Limb (tissue), 2 donors: ENCODE measurements at regions not wholly inside any gene's neighbourhood (a gene's known extent, or its start where the extent isn't known, plus 50 kb on each side); places are given as distances from the start of the nearest gene placed in this dataset.

Source experiments
- DNase-seq, 2 donors: peaks; one replicate each; pipeline ENCODE4 v3.0.0-alpha.2; 2016; ENCODE audit errors: extremely low spot score in 2 of 2

GRCh38 chr15:99440551-99441443, 125.0 kb upstream of the MEF2A start:
- DNase-seq = no peak

- DNase-seq = no peak
These were observed 124.4 kb upstream of the MEF2A start for GRCh38 chr15:99441444-99441800.

- no peak for DNase-seq
These were observed 123.9 kb upstream of the MEF2A start for GRCh38 chr15:99441871-99442251.

GRCh38 chr15:99442252-99442897, 123.4 kb upstream of the MEF2A start:
- peak in 1 of 2 donors; percentile 80 for DNase-seq

- DNase-seq = no peak
These were observed 122.6 kb upstream of the MEF2A start for GRCh38 chr15:99443056-99443756.

- no peak for DNase-seq
These were observed 121.9 kb upstream of the MEF2A start for GRCh38 chr15:99443768-99444446.

GRCh38 chr15:99445272-99445850, 120.4 kb upstream of the MEF2A start:
- no peak for DNase-seq

GRCh38 chr15:99446565-99447496, 119.0 kb upstream of the MEF2A start:
- peak in 1 of 2 donors; percentile 29 for DNase-seq

- DNase-seq = peak in 1 of 2 donors; percentile 74
These were observed 118.0 kb upstream of the MEF2A start for GRCh38 chr15:99447497-99448371.

- DNase-seq = no peak
These were observed 116.3 kb upstream of the MEF2A start for GRCh38 chr15:99449514-99449913.

GRCh38 chr15:99450896-99451358, 114.9 kb upstream of the MEF2A start:
- DNase-seq = peak in 1 of 2 donors; percentile 54

GRCh38 chr15:99451484-99451883, 114.3 kb upstream of the MEF2A start:
- peak in 1 of 2 donors; percentile 20 for DNase-seq

GRCh38 chr15:99452010-99452409, 113.8 kb upstream of the MEF2A start:
- peak in 1 of 2 donors; percentile 12 for DNase-seq

- DNase-seq = peak in 1 of 2 donors; percentile 45
These were observed 112.8 kb upstream of the MEF2A start for GRCh38 chr15:99452728-99453636.

- DNase-seq = peak in 1 of 2 donors; percentile 17
These were observed 112.2 kb upstream of the MEF2A start for GRCh38 chr15:99453637-99454030.

GRCh38 chr15:99454107-99454809, 111.5 kb upstream of the MEF2A start:
- peak in 1 of 2 donors; percentile 21 for DNase-seq
